ENCODE measurements at regions not wholly inside any gene's neighbourhood (a gene's known extent, or its start where the extent isn't known, plus 50 kb on each side); places are given as distances from the start of the nearest gene placed in this dataset.

DNA sequence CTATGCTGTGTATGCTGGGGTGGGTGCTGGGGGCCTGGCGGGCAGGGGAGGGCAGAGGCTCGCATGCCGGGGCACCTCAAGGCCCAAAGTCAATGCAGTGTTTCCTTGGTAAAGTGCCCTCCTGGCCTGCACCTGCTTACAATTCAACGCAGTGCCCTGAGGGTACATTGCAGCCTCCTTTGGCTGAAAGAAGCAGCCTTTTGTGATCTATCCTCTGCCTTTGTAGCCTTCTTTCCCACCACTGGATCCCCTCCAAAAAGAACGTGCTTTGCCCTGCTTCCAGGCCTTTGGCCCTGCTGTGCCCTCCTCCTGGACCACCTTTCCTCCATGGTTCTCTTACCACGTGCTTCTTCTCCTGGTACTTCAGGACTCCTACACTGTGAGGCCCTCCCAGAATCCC, 113.6 kb upstream of the PTPN1 start:
- TF ChIP-seq, protein P1, sequence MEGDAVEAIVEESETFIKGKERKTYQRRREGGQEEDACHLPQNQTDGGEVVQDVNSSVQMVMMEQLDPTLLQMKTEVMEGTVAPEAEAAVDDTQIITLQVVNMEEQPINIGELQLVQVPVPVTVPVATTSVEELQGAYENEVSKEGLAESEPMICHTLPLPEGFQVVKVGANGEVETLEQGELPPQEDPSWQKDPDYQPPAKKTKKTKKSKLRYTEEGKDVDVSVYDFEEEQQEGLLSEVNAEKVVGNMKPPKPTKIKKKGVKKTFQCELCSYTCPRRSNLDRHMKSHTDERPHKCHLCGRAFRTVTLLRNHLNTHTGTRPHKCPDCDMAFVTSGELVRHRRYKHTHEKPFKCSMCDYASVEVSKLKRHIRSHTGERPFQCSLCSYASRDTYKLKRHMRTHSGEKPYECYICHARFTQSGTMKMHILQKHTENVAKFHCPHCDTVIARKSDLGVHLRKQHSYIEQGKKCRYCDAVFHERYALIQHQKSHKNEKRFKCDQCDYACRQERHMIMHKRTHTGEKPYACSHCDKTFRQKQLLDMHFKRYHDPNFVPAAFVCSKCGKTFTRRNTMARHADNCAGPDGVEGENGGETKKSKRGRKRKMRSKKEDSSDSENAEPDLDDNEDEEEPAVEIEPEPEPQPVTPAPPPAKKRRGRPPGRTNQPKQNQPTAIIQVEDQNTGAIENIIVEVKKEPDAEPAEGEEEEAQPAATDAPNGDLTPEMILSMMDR (IDR thresholded peaks at IDR 0.05), result no peak
- TF ChIP-seq POLR2A (IDR thresholded peaks at IDR 0.05), result no peak

All from lower leg skin (tissue), 3 donors.